ENCODE measurements at regions not wholly inside any gene's neighbourhood (a gene's known extent, or its start where the extent isn't known, plus 50 kb on each side); places are given as distances from the start of the nearest gene placed in this dataset.
"Not testable (repeated sequence)": the region's sequence is repeated elsewhere in the genome, so short reads cannot be mapped to it uniquely, and the experiment has no call there.

DNA sequence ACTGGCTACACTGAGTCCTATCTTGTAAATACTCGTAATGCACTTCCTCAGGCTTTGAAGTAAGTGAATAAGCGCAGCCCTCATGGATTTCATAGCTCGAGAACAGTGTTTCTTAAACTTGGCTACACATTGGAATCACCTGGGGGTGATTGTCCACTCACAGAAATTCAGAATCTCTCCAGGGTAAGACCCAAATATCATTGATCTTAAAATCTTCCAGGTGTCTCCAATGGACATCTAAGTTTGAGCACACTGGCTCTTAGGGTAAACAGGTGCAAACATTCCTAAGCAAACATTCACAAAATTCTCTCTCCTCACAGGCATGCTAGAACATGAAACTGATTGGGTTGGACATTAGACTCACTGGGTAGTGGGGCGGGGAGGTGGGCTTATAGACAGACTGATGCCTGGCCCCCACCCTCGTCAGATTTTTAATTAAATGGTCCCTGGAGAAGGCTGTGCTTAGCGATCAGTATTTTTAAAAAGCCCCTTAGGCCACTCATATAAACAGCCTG is 279.7 kb upstream of the TBL1XR1 start:
- DNase-seq (ENCODE audit: low spot score) = no peak

DNA sequence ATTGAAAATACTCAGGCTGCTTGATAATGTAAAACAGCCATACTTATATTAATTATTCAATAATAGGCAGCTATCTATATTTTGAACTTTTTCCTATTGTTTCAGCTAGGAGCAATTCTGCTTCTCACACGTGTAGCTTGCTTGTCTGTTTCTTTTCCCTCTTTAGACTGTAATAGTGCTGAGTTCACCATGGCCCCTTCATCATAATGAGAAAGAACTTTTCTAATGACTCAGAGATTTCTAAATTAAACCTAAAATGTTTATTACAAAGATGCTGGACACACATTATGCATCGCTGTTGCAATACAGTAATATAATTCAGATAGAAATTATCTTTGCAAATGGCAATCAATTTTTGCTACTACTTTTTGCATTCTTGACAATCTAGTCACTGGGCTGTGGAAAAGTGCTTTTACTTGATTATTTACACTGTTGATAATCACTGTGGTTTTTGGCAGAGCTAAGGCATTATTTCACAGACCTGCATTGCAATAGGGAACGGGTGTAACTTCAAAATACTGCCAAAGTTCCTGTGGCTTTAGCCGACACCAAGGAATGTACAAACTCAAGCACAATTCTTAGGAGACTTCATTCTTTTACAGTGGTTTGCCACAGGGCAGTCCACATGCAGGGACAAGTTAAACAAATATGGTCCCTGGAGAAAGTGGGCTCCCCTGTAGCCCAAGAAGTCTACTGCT is 281.0 kb upstream of the TBL1XR1 start:
- peak; percentile 48 for DNase-seq (ENCODE audit: low spot score)

GRCh38 chr3:177479630-177480029 is 282.3 kb upstream of the TBL1XR1 start:
- DNase-seq (ENCODE audit: low spot score) = no peak

GRCh38 chr3:177481329-177481728 is 284.0 kb upstream of the TBL1XR1 start:
- DNase-seq (ENCODE audit: low spot score) = no peak

GRCh38 chr3:177482048-177482691 is 284.9 kb upstream of the TBL1XR1 start:
- no peak for DNase-seq (ENCODE audit: low spot score)

GRCh38 chr3:177483182-177483967 is 286.1 kb upstream of the TBL1XR1 start:
- peak; percentile 44 for DNase-seq (ENCODE audit: low spot score)

GRCh38 chr3:177484206-177484605 is 286.9 kb upstream of the TBL1XR1 start:
- no peak for DNase-seq (ENCODE audit: low spot score)

DNA sequence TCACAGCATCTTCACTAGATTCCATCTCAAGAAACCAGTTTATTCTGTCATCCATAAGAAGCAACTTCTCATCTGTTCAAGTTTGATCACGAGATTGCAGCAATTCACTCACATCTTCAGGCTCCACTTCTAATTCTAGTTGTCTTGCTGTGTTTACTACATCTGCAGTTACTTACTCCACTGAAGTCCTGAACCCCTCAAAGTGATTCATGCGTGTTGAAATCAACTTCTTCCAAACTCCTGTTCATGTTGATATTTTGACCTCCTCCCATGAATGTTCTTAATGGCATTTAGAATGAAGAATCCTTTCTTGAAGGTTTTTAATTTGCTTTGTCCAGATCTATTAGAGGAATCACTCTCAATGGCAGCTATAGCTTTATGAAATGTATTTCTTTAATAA is 287.6 kb upstream of the TBL1XR1 start:
- no peak for DNase-seq (ENCODE audit: low spot score)

- DNase-seq (ENCODE audit: low spot score) = no peak
Observed at GRCh38 chr3:177487635-177488186, 290.4 kb upstream of the TBL1XR1 start.

GRCh38 chr3:177488740-177489139 is 291.5 kb upstream of the TBL1XR1 start:
- DNase-seq (ENCODE audit: low spot score) = no peak

GRCh38 chr3:177490626-177491025 is 293.3 kb upstream of the TBL1XR1 start:
- no peak for DNase-seq (ENCODE audit: low spot score)

GRCh38 chr3:177491296-177492032 is 294.2 kb upstream of the TBL1XR1 start:
- no peak for DNase-seq (ENCODE audit: low spot score)

GRCh38 chr3:177493091-177493490 is 295.8 kb upstream of the TBL1XR1 start:
- no peak for DNase-seq (ENCODE audit: low spot score)

DNA sequence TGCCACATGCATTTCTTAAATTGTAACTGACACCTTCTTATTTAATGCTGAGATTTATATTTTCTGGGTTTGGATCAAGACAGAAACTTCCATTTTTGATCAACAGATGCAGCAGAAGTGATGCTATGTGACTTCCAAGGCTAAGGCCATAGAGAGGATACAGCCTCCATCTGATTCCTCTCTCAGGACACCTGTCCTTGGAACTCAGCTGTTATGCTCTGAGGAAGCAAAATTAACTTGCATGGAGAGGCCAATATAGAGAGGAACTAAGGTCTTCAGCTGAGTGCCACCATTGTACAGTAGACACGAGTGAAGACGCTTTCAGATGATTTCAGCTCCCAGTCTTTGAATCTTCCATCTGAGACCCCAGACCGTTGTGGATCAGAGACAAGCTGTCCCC is 296.9 kb upstream of the TBL1XR1 start:
- DNase-seq (ENCODE audit: low spot score) = no peak

- DNase-seq (ENCODE audit: low spot score) = no peak
Observed at GRCh38 chr3:177495566-177495965, 298.3 kb upstream of the TBL1XR1 start.

DNA sequence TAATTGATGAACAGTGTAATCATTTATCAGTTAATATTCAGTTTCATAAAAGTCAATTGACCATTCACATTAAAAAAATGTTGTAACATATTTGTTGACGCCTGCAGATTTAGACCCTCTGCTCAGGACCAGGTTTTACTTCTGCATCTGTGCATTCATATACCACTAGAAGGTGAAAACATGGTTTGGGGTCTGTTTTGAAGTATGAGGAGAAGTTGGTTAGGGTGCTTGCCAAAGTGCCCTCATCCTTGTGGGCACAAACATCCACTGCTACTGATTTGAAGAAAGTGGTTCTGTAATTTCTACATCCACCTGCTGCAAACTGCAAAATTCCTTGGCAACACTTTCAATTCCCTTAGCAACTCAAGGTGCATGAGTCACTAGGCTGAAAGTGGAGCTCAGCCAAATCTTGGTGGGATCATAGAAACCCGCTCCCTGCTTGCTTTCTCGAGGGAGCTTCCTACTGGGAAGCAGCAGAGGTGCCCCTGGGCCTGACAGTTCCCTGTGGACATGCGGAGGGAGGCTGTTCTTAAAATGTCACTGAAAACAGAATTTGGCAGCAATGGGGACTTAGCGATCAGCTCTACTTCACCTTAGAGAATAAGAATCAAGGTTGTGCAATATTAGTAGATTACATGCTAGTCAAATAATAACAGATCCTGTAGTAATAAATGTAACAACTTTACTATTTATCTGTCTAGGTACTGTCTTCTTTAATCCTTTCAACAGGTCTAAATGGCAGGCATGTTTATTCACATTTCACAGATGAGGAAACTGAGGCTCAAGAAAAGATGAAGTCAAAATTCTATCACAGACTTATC is 301.0 kb upstream of the TBL1XR1 start:
- peak; percentile 64 for DNase-seq (ENCODE audit: low spot score)

- not testable (repeated sequence) for DNase-seq (ENCODE audit: low spot score)
Observed at GRCh38 chr3:177499039-177499438, 301.8 kb upstream of the TBL1XR1 start.

DNA sequence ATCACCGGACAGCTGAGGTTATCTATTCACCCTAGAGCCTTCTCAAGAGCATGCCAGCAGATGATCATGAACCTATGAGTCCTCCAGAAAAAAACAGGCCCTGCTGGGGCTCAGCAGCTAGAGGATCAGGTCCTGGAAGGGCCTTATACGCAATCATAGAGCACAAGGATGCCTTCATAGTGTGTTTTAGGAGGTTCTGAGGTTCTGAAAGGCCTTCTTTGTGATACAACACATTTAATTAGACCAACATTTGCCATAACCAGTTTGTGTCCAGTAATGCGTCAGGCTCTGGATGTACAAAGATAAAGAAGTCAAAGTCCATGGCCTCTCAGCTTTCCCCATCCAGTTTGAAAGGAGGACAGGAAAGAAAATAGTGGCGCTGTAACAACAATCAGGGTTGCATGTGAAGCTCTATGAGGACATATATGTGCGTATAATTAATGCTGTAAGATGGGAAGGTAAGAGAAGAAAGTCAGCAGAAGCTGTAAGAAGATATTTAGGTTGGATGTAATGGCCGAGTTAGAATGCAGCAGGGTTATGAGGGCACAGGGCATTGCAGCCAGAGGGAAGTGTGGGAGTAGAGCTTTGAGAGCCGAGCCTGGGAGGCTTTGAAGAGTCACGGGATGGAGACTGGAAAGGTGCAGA is 302.6 kb upstream of the TBL1XR1 start:
- no peak for DNase-seq (ENCODE audit: low spot score)

DNA sequence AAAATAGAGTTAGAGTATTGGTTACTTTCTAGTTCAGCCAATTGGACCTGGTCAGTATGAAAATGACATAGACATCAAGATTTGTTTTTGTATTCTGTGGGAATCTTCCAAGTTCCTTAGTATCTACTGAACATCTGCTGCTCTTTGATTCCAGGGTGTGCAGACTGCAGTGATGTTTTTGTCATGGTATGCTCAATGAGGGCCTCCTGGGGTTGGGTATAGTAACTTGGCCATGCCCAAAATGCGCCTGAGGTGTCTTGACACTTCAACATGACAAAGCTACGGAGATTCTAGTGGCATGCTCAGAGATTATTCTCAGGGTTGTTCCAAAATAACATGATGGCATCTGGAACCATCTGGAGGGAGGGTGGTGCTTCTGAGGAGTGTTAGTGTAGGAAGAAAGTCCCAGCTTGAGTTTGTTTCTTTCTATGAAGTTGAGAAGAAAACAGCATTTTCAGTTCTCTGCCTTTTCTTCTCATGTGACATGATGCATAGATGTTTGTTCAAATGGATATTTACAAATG is 313.5 kb upstream of the TBL1XR1 start:
- DNase-seq (ENCODE audit: low spot score) = no peak

Measured in iPS-NIHi11 (cell line).